NCI-H345 treated with DMSO at 0.1 percent for 48 hours (cell line): ENCODE measurements at regions not wholly inside any gene's neighbourhood (a gene's known extent, or its start where the extent isn't known, plus 50 kb on each side); places are given as distances from the start of the nearest gene placed in this dataset.

Source experiments
- DNase-seq: peaks from one replicate; lab custom pipeline; 2025; ENCODE audit not compliant: unreplicated experiment; lab: John Stamatoyannopoulos, UW

- no peak for DNase-seq
These were observed 360.6 kb upstream of the USP24 start for GRCh38 chr1:55575571-55576279.

- DNase-seq = no peak
These were observed 359.6 kb upstream of the USP24 start for GRCh38 chr1:55574691-55575225.

GRCh38 chr1:55572878-55573734, 357.9 kb upstream of the USP24 start:
- no peak for DNase-seq

GRCh38 chr1:55571767-55572166, 356.6 kb upstream of the USP24 start:
- DNase-seq = no peak

- no peak for DNase-seq
These were observed 354.3 kb upstream of the USP24 start for GRCh38 chr1:55569417-55569816.

GRCh38 chr1:55568732-55569131, 353.6 kb upstream of the USP24 start:
- no peak for DNase-seq

- DNase-seq = no peak
These were observed 345.1 kb upstream of the USP24 start for GRCh38 chr1:55560266-55560665.

- DNase-seq = no peak
These were observed 344.7 kb upstream of the USP24 start for GRCh38 chr1:55559842-55560241.

- DNase-seq = no peak
These were observed 344.0 kb upstream of the USP24 start for GRCh38 chr1:55559161-55559611.

GRCh38 chr1:55558515-55558914, 343.4 kb upstream of the USP24 start:
- DNase-seq = no peak

- no peak for DNase-seq
These were observed 341.0 kb upstream of the USP24 start for GRCh38 chr1:55555956-55556725.

GRCh38 chr1:55554611-55555010, 339.4 kb upstream of the USP24 start:
- DNase-seq = no peak

- DNase-seq = no peak
These were observed 337.5 kb upstream of the USP24 start for GRCh38 chr1:55552636-55553035.

- no peak for DNase-seq
These were observed 332.2 kb upstream of the USP24 start for GRCh38 chr1:55547405-55547804.

- DNase-seq = no peak
These were observed 331.4 kb upstream of the USP24 start for GRCh38 chr1:55546553-55546952.

GRCh38 chr1:55544826-55545225, 329.7 kb upstream of the USP24 start:
- no peak for DNase-seq

- DNase-seq = no peak
These were observed 327.8 kb upstream of the USP24 start for GRCh38 chr1:55542901-55543504.

- DNase-seq = no peak
These were observed 326.1 kb upstream of the USP24 start for GRCh38 chr1:55541296-55541695.

GRCh38 chr1:55539652-55540512, 324.7 kb upstream of the USP24 start:
- DNase-seq = no peak

- DNase-seq = no peak
These were observed 323.3 kb upstream of the USP24 start for GRCh38 chr1:55538428-55538827.
